ENCODE measurements at regions not wholly inside any gene's neighbourhood (a gene's known extent, or its start where the extent isn't known, plus 50 kb on each side); places are given as distances from the start of the nearest gene placed in this dataset.

DNA sequence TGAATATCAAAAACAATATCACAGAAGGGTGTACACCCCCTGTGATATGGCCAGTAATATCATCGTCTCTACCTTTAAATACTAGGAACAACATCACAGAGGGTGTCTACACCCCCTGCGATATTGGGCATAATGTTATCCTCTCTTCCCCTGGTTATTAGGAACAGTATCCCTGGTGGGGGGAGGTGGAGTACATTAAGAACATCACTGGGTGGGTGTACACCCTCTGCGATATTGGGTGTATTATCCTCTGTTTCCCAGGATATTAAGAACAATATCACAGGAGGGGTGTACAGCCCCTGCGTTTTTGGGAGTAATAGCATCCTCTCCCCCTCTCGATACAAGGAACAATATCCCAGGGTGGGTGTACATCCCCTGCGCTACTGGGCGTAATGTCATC lies 1932.8 kb downstream of the SUCLG1 start:
- Histone ChIP-seq H3K4me3 (ENCODE audit: low read depth, low read length) (no peak overlapping the region), H3K9me3 (ENCODE audit: control insufficient read depth, insufficient read depth, low read length) (no peaks in the 10 kb centered on the region), H3K27me3 (ENCODE audit: control insufficient read depth, insufficient read depth, low read length) (no peaks in the 10 kb centered on the region), H3K36me3 (ENCODE audit: control insufficient read depth, insufficient read depth, low read length) (no peaks in the 10 kb centered on the region), H3K4me1 (ENCODE audit: control insufficient read depth, insufficient read depth, low read length) (no peaks in the 10 kb centered on the region), H3K27ac (ENCODE audit: low read depth, low read length) (no peak overlapping the region)
- WGBS (ENCODE audit: insufficient coverage) = no CpG with 5 or more reads among the region's 7 CpGs
- DNase-seq (ENCODE audit: low read depth in 4 of 6, low spot score in 6 of 6) = no peak

DNA sequence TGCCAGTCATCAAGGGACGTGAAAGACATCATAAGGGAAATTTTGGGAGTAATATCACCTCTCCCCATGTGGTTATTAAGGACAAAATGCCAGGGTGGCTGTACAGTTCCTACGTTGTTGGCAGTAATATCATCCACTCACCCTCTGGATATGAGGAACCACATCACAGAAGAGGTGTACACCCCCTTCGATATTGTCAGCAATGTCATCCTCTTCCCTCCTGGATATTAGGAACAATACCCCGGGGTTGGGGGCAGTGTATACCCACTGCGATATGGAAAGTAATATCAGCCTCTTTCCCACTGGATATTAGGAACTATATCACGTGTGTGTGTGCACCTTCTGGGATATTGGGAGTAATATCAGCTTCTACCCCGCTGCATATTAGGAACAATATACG lies 1933.3 kb downstream of the SUCLG1 start:
- Histone ChIP-seq H3K4me1 (ENCODE audit: control insufficient read depth, insufficient read depth, low read length) (no peaks in the 10 kb centered on the region), H3K27me3 (ENCODE audit: control insufficient read depth, insufficient read depth, low read length) (no peaks in the 10 kb centered on the region), H3K9me3 (ENCODE audit: control insufficient read depth, insufficient read depth, low read length) (no peaks in the 10 kb centered on the region), H3K36me3 (ENCODE audit: control insufficient read depth, insufficient read depth, low read length) (no peaks in the 10 kb centered on the region), H3K27ac (ENCODE audit: low read depth, low read length) (no peak overlapping the region), H3K4me3 (ENCODE audit: low read depth, low read length) (no peak overlapping the region)
- 92% methylated on average over 2 of the region's 8 CpGs for WGBS (ENCODE audit: insufficient coverage)
- no peak for DNase-seq (ENCODE audit: low read depth in 4 of 6, low spot score in 6 of 6)

DNA sequence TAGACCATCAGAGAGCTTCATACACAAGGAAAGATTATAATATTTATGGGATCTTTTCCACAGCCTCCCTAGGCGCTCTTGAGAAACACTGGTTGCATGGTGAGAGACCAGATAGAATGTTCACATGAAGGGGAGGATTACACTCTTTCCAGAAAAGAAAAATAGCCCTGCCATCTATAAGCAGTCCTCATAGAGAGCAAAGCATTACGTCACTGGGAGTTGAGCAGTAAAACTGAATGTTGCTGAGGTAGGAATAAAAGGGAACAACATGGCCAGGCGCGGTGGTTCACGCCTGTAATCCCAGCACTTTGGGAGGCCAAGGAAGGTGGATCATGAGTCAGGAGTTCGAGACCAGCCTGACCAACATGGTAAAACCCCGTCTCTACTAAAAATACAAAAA lies 1934.3 kb downstream of the SUCLG1 start:
- H3K27me3 ChIP-seq (ENCODE audit: control insufficient read depth, insufficient read depth, low read length) = no peaks in the 10 kb centered on the region
- H3K27ac ChIP-seq (ENCODE audit: low read depth, low read length) = no peak overlapping the region
- no peaks in the 10 kb centered on the region for H3K4me1 ChIP-seq (ENCODE audit: control insufficient read depth, insufficient read depth, low read length)
- no peak for DNase-seq (ENCODE audit: low read depth in 4 of 6, low spot score in 6 of 6)
- 97% methylated on average over 6 of the region's 7 CpGs for WGBS (ENCODE audit: insufficient coverage)
- no peak overlapping the region for H3K4me3 ChIP-seq (ENCODE audit: low read depth, low read length)
- H3K9me3 ChIP-seq (ENCODE audit: control insufficient read depth, insufficient read depth, low read length) = no peaks in the 10 kb centered on the region
- H3K36me3 ChIP-seq (ENCODE audit: control insufficient read depth, insufficient read depth, low read length) = no peaks in the 10 kb centered on the region

DNA sequence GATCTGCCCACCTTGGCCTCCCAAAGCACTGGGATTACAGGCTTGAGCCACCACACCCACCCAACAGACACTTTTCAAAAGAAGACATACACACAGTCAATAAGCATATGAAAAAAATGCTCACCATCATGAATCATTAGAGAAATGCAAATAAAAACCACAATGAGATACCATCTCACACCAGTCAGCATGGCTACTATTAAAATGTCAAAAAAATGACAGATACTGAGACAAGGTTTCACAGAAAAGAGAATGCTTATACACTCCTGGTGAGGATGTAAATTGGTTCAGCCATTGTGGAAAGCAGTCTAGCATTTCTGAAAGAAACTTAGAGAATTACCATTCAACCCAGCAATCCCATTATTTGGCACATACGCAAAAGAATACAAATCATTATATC lies 1947.2 kb downstream of the SUCLG1 start:
- H3K4me3 ChIP-seq (ENCODE audit: low read depth, low read length) = no peak overlapping the region
- no peaks in the 10 kb centered on the region for H3K27me3 ChIP-seq (ENCODE audit: control insufficient read depth, insufficient read depth, low read length)
- no peak for DNase-seq (ENCODE audit: low read depth in 4 of 6, low spot score in 6 of 6)
- H3K4me1 ChIP-seq (ENCODE audit: control insufficient read depth, insufficient read depth, low read length) = no peaks in the 10 kb centered on the region
- WGBS (ENCODE audit: insufficient coverage) = no CpG with 5 or more reads among the region's 1 CpG
- H3K27ac ChIP-seq (ENCODE audit: low read depth, low read length) = no peak overlapping the region
- H3K9me3 ChIP-seq (ENCODE audit: control insufficient read depth, insufficient read depth, low read length) = no peaks in the 10 kb centered on the region
- H3K36me3 ChIP-seq (ENCODE audit: control insufficient read depth, insufficient read depth, low read length) = no peaks in the 10 kb centered on the region

DNA sequence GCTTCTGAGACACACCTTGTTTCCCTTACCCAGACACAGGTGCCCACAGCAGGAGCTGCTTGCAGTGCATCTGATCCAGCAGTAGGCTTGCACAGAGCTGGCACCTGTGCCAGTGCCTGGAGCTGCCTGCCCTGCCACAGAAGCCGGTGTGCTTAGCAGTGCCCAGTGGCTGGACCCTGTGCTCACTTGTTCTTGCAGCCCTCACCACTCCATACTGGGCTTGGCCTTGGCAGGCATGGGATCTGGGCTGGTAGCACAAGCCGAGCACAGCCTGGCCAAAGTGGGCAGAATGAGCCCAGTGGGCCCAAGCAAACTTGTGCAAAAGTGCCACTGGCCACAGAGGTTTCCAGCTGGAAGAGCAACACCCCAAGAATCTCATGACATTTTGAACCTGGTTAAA lies 1950.4 kb downstream of the SUCLG1 start:
- Histone ChIP-seq H3K9me3 (ENCODE audit: control insufficient read depth, insufficient read depth, low read length) (no peaks in the 10 kb centered on the region), H3K4me3 (ENCODE audit: low read depth, low read length) (no peak overlapping the region), H3K27me3 (ENCODE audit: control insufficient read depth, insufficient read depth, low read length) (no peaks in the 10 kb centered on the region), H3K27ac (ENCODE audit: low read depth, low read length) (no peak overlapping the region), H3K36me3 (ENCODE audit: control insufficient read depth, insufficient read depth, low read length) (no peaks in the 10 kb centered on the region), H3K4me1 (ENCODE audit: control insufficient read depth, insufficient read depth, low read length) (no peaks in the 10 kb centered on the region)
- DNase-seq (ENCODE audit: low read depth in 4 of 6, low spot score in 6 of 6) = no peak
- 85% methylated on average over 2 of the region's 2 CpGs for WGBS (ENCODE audit: insufficient coverage)

DNA sequence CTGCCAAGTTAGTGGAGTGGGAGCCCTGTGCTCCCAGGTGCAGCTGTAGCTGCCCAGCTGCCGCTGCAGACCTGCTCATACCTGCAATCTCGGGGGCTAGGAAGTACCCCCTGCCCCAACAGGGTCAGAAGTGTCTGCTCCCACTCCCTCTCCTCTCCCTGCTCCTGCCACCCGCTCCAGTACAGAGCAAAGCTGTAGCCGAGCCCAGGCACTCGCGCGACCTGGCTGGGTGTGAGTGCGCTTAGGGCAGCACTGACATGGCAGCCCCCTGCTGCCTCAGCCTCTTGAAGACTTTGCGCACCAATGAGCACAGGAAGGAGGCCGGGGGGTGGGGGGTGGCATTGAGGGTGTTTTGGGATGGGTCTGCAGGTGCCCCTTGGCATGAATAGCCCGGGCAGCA lies 1951.4 kb downstream of the SUCLG1 start:
- 95% methylated on average over 11 of the region's 11 CpGs for WGBS (ENCODE audit: insufficient coverage)
- no peak overlapping the region for H3K27ac ChIP-seq (ENCODE audit: low read depth, low read length)
- H3K27me3 ChIP-seq (ENCODE audit: control insufficient read depth, insufficient read depth, low read length) = no peaks in the 10 kb centered on the region
- no peak overlapping the region for H3K4me3 ChIP-seq (ENCODE audit: low read depth, low read length)
- H3K36me3 ChIP-seq (ENCODE audit: control insufficient read depth, insufficient read depth, low read length) = no peaks in the 10 kb centered on the region
- no peak for DNase-seq (ENCODE audit: low read depth in 4 of 6, low spot score in 6 of 6)
- H3K9me3 ChIP-seq (ENCODE audit: control insufficient read depth, insufficient read depth, low read length) = no peaks in the 10 kb centered on the region
- H3K4me1 ChIP-seq (ENCODE audit: control insufficient read depth, insufficient read depth, low read length) = no peaks in the 10 kb centered on the region

DNA sequence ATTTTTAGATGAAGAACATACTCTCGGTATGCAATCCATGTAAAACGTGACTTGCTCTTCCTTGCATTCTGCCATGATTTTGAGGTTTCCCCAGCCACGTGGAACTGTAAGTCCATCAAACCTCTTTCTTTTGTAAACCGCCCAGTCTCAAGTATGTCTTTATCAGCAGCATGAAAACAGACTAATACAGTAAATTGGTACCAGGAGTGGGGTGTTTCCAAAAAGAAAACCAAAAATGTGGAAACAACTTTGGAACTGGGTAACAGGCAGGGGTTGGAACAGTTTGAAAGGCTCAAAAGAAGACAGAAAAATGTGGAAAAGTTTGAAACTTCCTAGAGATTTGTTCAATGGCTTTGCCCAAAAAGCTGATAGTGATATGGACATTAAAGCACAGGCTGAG lies 1957.9 kb downstream of the SUCLG1 start:
- 100% methylated on average over 2 of the region's 4 CpGs for WGBS (ENCODE audit: insufficient coverage)
- H3K4me3 ChIP-seq (ENCODE audit: low read depth, low read length) = no peak overlapping the region
- no peak for DNase-seq (ENCODE audit: low read depth in 4 of 6, low spot score in 6 of 6)

DNA sequence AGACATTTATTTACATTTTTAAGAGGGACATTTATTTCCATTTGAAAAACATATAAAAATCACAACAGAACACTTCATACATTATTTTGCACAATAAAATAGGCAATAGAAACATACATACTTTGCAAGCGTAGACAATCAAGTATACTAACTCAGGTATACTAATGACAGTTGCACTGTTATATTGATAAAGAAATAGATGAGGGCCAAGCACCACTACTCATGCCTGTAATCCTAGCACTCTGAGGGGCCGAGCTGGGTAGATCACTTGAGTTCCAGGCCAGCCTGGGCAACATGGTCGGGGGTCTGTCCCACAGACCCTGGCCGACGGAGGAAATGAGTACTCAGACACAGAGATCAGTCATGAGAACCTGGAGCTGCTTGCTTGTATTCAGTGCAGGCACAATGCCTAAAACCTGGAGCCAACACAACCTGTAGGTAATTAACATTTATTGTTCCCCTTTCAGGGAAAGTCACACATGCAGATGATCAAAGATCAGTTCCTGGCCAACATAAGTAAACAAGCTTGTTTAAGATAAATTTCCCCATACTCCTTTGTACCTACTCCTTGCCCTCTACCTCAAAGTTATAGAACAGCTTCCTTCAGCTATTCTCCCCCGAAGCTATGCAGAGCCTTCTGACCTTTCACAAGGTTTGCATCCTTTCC lies 1960.2 kb downstream of the SUCLG1 start:
- DNase-seq (ENCODE audit: low read depth in 4 of 6, low spot score in 6 of 6) = no peak
- 75% methylated on average over 5 of the region's 6 CpGs for WGBS (ENCODE audit: insufficient coverage)
- Histone ChIP-seq H3K36me3 (ENCODE audit: control insufficient read depth, insufficient read depth, low read length) (no peaks in the 10 kb centered on the region), H3K4me3 (ENCODE audit: low read depth, low read length) (no peak overlapping the region), H3K27me3 (ENCODE audit: control insufficient read depth, insufficient read depth, low read length) (no peaks in the 10 kb centered on the region), H3K27ac (ENCODE audit: low read depth, low read length) (no peak overlapping the region), H3K4me1 (ENCODE audit: control insufficient read depth, insufficient read depth, low read length) (no peaks in the 10 kb centered on the region), H3K9me3 (ENCODE audit: control insufficient read depth, insufficient read depth, low read length) (peaks cover 4% of the 10 kb centered on the region)

More for the DNA sequence above, 1957.9 kb downstream of the SUCLG1 start:
- Histone ChIP-seq H3K9me3 (ENCODE audit: control insufficient read depth, insufficient read depth, low read length) (peaks cover 4% of the 10 kb centered on the region), H3K4me1 (ENCODE audit: control insufficient read depth, insufficient read depth, low read length) (no peaks in the 10 kb centered on the region), H3K27ac (ENCODE audit: low read depth, low read length) (no peak overlapping the region), H3K27me3 (ENCODE audit: control insufficient read depth, insufficient read depth, low read length) (no peaks in the 10 kb centered on the region), H3K36me3 (ENCODE audit: control insufficient read depth, insufficient read depth, low read length) (no peaks in the 10 kb centered on the region)

DNA sequence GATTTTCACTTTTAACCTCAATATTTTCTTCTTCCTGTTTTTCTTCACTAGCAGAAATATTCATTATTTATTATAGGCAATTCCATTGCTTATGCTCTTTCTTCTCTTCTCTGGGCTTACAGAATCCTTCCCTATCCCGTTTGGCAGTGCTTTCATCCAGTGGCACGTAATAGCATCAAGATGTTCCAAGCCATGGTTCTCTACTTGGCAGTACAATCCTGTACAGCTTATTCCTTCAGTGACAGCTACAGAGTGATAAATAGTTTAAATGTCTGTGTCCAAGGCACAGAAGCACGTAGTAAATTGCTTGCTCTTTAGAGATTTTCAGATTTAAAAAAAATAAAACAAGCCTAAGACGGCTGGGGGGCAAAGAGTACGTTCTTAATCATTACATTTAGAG lies 1964.3 kb downstream of the SUCLG1 start:
- Histone ChIP-seq H3K27me3 (ENCODE audit: control insufficient read depth, insufficient read depth, low read length) (no peaks in the 10 kb centered on the region), H3K9me3 (ENCODE audit: control insufficient read depth, insufficient read depth, low read length) (peaks cover 2% of the 10 kb centered on the region), H3K4me3 (ENCODE audit: low read depth, low read length) (no peak overlapping the region), H3K36me3 (ENCODE audit: control insufficient read depth, insufficient read depth, low read length) (no peaks in the 10 kb centered on the region), H3K27ac (ENCODE audit: low read depth, low read length) (no peak overlapping the region), H3K4me1 (ENCODE audit: control insufficient read depth, insufficient read depth, low read length) (no peaks in the 10 kb centered on the region)
- 33% methylated on average over 2 of the region's 5 CpGs for WGBS (ENCODE audit: insufficient coverage)
- peak in 1 of 6 donors; percentile 37 for DNase-seq (ENCODE audit: low read depth in 4 of 6, low spot score in 6 of 6)

DNA sequence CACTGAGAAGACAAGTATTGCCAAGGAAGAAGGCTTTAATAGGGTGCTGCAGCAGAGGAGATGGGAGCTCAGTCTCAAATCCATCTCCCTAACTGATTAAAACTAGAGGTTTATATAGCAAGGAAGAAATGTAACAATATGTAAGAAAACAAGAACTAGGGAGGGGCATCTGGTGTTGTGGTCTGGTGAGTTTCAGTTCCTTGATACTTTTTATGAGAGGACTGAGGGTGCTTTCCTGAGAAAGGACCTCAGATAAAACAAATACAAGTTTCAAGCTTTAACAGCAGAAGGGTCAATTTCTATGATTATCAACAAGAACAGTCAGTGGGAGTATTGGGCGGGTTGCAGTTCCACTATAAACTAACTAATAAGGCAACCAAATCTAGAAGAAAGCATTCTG lies 1967.5 kb downstream of the SUCLG1 start:
- no peaks in the 10 kb centered on the region for H3K4me1 ChIP-seq (ENCODE audit: control insufficient read depth, insufficient read depth, low read length)
- DNase-seq (ENCODE audit: low read depth in 4 of 6, low spot score in 6 of 6) = no peak
- no CpG with 5 or more reads among the region's 1 CpG for WGBS (ENCODE audit: insufficient coverage)
- no peak overlapping the region for H3K4me3 ChIP-seq (ENCODE audit: low read depth, low read length)
- H3K36me3 ChIP-seq (ENCODE audit: control insufficient read depth, insufficient read depth, low read length) = no peaks in the 10 kb centered on the region
- H3K27ac ChIP-seq (ENCODE audit: low read depth, low read length) = no peak overlapping the region
- H3K9me3 ChIP-seq (ENCODE audit: control insufficient read depth, insufficient read depth, low read length) = peaks cover 2% of the 10 kb centered on the region
- H3K27me3 ChIP-seq (ENCODE audit: control insufficient read depth, insufficient read depth, low read length) = no peaks in the 10 kb centered on the region
